HG03342 (cell line): ENCODE measurements at regions not wholly inside any gene's neighbourhood (a gene's known extent, or its start where the extent isn't known, plus 50 kb on each side); places are given as distances from the start of the nearest gene placed in this dataset.
"Not testable (repeated sequence)": the region's sequence is repeated elsewhere in the genome, so short reads cannot be mapped to it uniquely, and the experiment has no call there.

ENCODE experiments used
- ATAC-seq: cut with Tn5 transposase; IDR thresholded peaks from one replicate; pipeline ENCODE4 v1.9.1; 2021; ENCODE audit warnings: mild to moderate bottlenecking, moderate library complexity; ENCODE audit not compliant: unreplicated experiment

GRCh38 chr4:12957108-12957507, 527.0 kb downstream of the RAB28 start:
- ATAC-seq, result no peak

- no peak for ATAC-seq
These were observed 528.1 kb downstream of the RAB28 start for GRCh38 chr4:12956026-12956425.

GRCh38 chr4:12949719-12950490, 534.2 kb downstream of the RAB28 start:
- ATAC-seq, result no peak

- ATAC-seq, result no peak
These were observed 541.1 kb downstream of the RAB28 start for GRCh38 chr4:12943069-12943468.

GRCh38 chr4:12933760-12934221, 550.3 kb downstream of the RAB28 start:
- no peak for ATAC-seq

- ATAC-seq, result no peak
These were observed 551.8 kb downstream of the RAB28 start for GRCh38 chr4:12932203-12932788.

GRCh38 chr4:12929784-12930183, 554.4 kb downstream of the RAB28 start:
- no peak for ATAC-seq

GRCh38 chr4:12928751-12929150, 555.4 kb downstream of the RAB28 start:
- ATAC-seq, result no peak

- no peak for ATAC-seq
These were observed 557.7 kb downstream of the RAB28 start for GRCh38 chr4:12926189-12927066.

GRCh38 chr4:12924728-12925320, 559.3 kb downstream of the RAB28 start:
- ATAC-seq, result no peak

GRCh38 chr4:12924253-12924652, 559.9 kb downstream of the RAB28 start:
- ATAC-seq, result no peak

- no peak for ATAC-seq
These were observed 571.2 kb downstream of the RAB28 start for GRCh38 chr4:12912896-12913418.

- ATAC-seq, result no peak
These were observed 572.3 kb downstream of the RAB28 start for GRCh38 chr4:12911750-12912358.

- not testable (repeated sequence) for ATAC-seq
These were observed 580.5 kb downstream of the RAB28 start for GRCh38 chr4:12903640-12904039.

- ATAC-seq, result no peak
These were observed 581.4 kb downstream of the RAB28 start for GRCh38 chr4:12902735-12903134.

GRCh38 chr4:12897954-12898353, 586.2 kb downstream of the RAB28 start:
- no peak for ATAC-seq

- no peak for ATAC-seq
These were observed 590.1 kb downstream of the RAB28 start for GRCh38 chr4:12894062-12894461.

- no peak for ATAC-seq
These were observed 595.1 kb downstream of the RAB28 start for GRCh38 chr4:12889054-12889453.

GRCh38 chr4:12884846-12885796, 599.0 kb downstream of the RAB28 start:
- ATAC-seq, result no peak
